GM21576 (cell line): ENCODE measurements at regions not wholly inside any gene's neighbourhood (a gene's known extent, or its start where the extent isn't known, plus 50 kb on each side); places are given as distances from the start of the nearest gene placed in this dataset.

Experiments
- ATAC-seq: cut with Tn5 transposase; IDR thresholded peaks from one replicate; pipeline ENCODE4 v1.9.1; 2021; ENCODE audit warnings: mild to moderate bottlenecking, moderate library complexity; ENCODE audit not compliant: unreplicated experiment

DNA sequence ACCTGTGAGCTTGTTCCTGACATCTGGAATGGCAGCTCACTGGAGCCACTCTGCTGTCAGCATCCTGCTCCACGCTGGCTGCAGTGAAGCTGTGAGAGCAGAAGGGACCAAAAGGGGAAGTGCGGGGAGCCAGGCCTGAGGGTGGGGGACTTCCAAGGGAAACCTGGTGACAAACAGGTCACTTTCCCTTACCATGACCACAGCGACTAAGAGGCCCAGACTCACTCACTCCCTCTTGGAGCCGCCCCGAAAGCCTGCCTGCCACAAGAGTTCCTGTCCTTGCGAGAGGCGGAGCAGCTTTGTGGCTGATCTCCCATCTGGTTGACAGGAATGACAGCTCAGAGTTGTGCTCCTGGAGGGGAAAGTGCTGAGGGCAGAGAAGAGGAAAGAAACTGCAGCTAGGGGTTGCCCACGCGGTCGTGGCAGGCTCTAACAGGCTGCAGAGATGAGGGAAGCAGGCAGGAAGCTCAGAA lies 183.8 kb upstream of the NTM start:
- peak; percentile 90 for ATAC-seq

DNA sequence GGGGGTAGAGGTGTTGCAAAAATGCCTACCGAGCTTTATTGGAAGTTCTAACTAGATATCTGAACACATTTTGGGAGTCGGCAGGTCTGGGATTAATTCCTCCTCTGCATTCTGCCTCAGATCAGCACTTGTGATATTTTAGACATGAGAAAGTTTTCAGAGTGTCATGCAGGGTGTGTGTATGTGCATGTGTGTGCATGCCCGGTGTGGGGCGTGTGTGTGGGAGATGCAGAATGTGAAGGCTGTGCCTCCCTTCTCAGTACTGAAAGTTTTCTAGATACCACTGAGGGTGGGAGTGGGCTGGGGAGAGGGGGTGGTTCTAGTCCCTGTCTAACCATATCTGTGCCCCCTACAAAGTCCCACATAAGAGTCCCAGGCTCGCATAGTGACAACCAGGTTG lies 180.0 kb upstream of the NTM start:
- ATAC-seq, result no peak

DNA sequence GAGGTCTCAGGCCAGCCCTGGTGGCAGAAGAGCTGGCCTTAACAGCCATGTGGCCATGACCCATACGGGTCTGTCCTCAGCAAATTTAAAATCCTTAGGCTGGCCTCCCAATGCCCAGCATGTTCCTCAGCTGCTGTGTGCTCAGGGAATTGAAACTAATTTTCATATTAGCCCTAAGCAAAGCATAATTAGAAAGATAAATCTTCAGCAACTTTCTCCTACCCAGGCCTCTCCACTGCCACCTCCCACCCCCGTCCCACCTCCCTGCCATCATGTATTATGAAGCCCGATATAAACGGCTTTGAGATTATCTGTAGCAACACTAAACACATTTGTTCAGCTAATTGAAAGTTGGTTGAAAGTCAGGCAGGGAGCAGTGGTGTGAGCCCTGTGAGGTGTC lies 178.8 kb upstream of the NTM start:
- no peak for ATAC-seq

DNA sequence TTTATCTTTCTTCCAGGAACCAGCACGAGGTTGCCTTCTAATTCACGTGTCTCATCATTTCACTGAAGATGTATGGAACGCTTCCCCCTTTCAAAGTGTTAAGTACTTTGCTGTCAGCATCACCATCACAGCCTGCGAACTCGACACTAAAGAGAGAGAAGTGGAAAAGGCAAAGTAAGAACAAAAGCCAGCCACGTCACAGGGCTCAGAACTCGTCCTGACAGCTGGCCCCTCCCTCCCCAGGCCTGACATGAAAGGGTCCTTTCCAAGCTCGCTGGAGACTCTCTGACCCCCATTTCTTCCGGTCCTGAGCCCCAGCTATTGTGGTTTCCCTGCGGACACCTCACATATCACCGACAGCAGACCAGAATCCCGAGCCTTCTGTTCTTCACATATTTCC lies 177.8 kb upstream of the NTM start:
- ATAC-seq, result no peak

DNA sequence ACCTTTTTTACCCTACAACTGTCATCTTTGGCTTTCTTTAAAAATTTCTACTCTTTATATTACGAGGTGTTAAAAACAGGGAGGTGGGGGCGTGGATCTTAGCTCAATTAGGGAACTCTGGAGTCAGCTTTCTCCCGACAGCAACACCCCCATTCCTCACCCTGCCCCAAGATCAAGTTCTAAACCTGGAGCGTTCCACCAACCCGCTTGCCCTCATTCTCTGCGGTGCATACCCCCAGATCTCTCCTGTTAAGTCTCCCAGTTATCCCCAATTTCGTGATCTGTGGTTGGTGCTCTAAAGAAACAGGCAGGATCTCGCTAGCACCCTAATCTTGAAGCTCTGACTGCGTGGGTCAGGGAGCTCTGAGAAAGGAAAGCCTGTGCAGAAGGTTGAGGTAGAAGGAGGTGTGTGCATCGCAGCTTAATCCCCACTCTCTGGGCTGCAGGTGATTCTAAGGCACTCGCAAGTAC lies 177.3 kb upstream of the NTM start:
- ATAC-seq, result no peak

DNA sequence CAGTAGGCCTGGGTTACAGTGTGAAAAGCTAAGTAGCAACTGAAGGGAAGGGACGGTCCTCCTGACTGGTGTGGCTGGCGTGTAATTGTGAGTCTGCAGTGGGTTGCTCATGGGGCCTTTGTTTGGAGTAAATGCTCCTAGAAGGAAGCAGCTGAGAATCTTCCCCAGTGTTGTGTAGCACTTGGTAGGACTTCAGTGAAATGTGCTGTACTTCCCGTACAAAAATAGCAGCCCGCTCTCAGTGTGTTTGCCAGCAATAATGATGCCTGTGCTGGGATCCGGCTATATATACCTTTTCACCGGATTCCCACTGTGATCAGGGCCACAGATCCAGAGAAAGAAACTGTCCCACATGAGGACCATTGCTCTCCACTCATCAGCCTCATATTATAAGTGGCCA lies 175.7 kb upstream of the NTM start:
- ATAC-seq, result no peak

DNA sequence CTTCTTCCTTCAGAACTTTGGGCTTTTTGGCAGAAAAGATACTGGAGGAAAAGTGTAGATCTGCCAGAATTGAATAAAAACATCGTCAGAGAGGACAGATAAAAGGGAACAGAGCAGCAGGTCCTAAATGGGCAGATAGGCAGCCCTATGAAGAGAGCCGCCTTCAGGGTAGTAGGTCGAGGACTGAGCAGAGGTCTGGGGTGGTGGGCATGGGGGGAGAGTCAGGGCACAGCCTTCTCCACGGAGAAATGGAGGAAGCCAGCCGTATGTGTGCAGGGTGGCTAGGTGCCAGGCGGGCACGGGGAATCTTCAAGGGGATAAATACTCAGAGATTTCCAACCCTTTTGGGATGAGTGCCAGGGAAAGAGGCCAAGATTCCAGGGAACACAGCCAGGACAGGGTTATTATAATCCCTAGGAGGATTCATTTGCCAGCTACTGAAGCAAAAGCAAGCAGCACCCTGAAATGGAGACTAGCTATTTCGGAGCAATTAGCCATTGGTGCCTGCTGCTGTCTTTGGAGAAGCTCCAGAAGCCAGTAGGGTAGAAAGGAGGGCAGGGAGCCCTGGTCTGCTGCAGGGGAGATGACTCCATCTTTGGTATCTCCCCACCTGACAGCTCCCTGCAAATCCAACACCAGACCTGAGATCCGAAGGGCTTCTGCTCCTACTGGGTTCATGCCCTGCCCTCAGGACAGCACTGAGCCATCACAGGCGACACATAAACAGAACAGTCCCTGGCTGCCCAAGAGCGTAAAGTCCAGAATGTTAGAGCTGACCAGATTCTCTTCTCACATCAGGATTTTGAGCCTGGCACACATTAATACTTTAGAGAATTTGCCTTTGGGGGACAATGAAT lies 174.5 kb upstream of the NTM start:
- ATAC-seq, result no peak

DNA sequence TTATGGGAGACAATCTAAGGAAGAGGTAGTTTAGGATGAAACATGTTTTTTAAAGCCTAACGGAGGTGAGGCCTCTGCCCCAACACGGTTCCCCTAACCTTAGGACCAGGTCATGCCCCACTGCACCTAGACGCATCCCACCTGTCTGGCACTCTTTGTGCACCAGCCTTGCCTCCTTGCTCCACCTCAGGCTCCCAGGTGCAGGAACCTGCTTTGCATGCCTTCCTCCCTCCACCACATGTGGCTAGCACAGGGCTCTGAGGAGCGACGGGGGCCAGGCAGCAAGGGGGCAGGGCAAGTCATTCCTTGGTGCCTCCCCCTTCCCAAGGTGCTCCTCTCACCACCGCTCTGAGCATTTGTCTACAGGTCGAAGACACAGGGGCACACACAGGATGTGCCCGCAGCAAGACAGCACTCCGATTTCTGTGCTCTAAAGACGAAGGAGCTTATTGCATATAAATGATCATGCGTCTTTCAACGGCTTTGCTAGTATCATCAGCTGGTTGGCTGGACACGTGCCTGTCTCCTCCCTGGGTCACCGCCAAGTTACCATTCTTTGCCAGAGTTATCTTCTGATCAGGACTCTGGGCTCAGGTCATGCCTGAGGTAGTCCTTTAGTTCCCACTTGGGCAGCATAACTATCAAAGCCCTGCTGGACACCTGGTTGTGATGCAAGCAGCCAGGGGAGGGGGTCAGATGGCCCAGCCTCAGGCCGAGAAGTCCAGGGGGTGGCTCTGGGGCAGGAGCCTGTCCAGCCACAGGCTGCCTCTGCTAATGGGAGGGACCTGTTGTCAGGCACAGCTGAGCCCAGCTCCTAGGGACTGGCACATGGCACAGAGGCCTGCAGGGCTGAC lies 172.0 kb upstream of the NTM start:
- no peak for ATAC-seq

DNA sequence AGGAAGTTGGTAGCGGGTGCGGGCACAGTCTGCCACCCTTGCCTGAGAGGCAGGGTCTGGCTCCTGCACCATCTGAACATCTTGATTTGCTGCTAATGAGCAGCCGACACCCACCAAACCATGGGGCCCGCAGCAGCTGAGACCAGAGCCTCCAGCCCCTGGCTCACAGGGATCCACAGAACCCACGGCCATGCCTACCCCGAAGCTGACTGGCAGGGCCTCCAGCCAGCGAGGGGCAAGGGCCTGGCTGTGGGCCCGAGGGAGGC lies 171.5 kb upstream of the NTM start:
- no peak for ATAC-seq

DNA sequence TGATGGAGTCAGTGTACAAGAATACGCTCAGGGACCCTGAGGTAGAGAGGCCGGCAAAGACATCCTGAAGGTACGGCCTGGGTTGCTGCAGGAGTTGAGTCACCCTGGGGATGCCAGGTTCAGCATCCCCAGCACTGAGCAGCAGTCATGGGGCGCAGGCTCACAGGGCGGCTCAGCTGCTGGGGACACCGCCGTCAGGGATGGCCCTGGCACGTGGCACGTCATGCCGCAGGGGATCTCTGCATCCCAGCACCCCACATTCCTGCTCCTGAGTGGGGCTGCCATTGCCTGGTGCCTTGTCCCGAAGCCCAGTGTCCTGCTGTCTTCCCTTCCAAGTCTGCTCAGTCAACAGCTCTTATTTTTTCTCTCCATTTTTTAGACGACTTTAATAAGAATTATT lies 168.7 kb upstream of the NTM start:
- ATAC-seq, result no peak

DNA sequence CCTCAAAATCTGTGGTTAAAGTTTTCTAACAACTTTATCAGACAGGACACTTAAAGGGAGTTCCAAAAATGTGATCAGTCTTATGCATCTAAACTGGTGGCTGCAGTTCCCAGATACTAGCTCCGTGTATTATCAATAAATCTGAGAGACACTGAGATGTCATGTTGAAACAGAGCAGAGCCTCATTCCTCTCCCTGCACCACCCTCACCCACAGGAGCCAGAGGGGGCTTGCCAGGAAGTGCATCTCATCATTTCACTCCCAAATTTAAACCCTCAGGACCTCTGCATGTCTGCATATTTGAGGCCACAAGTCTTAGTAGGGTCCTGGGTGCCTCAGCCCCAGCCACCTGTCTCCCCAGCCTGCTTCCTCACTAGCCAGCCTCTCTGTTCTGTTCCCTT lies 167.4 kb upstream of the NTM start:
- ATAC-seq, result no peak

DNA sequence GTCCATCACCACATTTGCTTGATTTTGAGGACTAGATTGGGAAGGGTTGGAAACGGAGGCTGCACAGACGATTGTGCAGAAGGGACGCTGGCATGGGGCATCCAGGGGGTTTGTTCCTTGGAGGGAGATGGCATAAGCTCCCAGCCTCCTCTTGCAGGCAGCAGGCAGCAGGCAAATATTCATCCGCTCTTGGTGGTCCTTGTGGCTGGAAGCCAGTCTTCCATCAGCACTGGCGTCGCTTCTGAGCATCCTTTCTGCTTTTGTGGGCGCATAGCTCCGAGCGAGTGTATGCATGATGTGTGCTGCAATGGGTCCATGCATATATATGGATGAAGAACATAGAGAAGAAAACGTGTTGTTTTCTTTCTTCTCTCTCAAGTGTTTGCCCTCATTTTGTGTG lies 166.1 kb upstream of the NTM start:
- ATAC-seq, result no peak

DNA sequence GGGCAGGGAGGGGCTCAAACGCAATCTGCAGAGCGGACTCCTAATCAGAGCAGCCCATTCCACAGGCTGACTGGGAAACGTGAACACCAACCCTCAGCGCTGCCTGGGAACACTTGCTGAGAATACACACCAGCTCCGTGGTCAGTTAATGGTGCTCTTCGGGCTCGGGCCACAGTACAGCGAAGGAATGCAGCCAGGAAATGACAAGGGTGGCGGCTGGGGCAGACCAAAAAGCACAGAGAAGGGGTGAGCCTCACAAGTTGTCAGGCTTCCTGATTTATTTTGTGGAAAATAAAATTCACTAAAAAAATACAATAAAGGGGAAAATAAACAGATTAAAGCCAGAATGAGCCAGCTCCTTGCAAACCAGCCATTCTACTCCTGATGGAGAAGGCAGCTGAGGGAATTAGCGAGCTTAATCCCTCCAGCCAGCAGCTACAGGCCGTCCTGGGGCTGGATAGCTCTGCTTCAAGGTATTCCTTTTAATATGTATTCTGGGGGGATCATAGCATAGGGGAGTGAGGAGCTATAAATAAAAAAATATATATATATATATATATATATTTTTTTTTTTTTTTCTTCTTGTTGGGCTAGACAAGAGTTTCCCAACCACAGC lies 165.5 kb upstream of the NTM start:
- ATAC-seq, result no peak

DNA sequence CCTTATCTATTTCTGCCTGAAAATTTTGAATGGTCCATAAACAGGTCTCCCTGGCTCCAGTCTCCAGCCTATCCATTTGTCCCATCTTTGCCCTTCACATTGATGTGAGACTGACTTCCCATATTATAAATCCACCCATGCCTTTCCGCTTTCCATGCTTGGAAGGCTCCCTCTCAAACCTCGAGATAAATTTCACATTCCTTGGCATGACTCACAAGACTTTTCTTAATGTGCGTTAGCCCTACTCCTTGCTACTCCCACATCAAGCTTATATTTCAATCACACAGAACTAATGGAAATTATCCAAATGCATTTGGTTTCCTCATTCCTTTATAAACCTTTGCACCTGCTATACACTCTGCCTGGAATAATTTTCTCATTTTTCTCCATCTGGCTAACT lies 163.7 kb upstream of the NTM start:
- ATAC-seq, result no peak

DNA sequence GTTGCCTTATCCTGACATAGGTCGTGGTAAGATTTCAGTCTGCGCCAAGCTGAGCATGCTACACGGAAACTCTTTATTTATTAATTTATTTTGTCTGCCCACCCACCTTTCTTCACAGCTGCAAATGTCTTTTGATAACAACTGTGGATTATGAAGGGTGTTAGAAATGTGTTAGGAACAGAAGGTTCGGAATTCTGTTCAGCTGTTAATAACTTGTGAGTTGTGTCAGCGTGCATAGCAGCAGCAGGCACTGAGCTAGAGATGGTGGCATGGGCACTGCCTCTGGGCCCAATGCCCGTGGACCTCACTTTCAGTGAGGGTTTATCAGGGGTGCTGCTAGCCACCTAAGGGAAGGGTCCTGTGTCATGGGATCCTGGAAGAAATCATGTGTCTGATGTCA lies 162.5 kb upstream of the NTM start:
- ATAC-seq, result no peak

DNA sequence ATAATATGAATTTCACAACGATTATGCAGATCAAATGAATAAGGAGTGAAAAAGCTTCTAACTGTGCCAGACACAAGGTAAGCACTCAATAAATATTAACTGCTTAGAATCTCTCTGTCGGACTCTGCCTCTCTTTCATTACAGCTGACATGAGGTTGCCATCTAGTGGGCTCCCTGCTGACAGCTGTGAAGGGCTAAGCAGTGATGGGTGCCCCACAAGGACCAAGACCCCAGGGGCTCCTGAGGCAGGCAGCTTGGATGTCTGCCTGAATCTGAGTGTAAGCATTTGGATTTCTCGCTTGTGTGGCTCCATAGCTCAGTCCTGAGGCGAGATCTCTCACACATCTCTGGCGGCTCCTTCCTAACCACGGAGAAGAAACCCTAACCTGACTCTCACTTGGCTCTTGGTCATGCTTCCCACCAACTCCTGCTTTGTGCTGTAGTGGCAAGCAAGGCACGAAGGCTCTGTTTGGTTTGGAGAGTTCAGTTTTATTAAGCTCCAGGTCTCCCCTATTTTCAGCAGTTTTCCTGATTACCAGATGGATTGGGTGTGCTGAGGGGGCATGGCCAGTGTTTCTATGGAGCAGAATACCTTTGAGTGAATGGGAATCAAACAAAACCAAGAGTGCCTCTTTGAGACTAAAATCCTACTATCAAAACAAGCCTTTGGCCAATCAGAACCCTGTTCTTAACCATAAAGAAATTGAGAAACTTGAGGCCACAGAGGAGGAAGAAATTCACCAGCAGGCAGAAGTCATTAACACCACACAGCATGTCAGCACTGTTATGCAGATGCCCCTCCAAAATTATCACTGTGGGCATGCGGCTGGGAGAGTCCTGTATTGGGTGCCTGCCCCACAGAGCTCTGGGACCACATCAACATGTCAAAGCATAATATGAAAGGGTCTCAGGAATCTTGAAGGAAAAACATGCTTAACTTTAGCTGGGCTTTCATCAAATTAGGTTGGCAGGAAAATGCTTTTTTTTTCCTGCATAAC lies 152.8 kb upstream of the NTM start:
- ATAC-seq, result no peak

DNA sequence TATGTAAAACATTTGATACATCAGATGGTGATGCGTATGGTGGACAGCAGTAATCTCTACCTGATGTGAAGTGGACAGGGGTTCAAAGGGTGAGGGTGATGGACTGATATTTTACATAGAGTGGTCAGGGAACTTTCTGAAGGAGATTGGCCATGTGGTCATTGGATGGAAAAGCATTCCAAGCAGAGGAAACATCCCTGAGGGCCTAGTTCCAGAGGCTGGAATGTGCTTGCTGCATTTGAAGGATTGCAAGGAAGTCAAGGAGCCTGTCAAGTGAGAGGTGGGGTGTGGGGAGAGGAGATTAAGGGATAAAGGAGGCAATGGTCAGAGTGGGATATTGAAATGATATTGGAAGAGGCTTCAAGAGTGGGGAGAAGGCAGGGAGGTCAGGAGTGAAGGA lies 151.9 kb upstream of the NTM start:
- no peak for ATAC-seq

DNA sequence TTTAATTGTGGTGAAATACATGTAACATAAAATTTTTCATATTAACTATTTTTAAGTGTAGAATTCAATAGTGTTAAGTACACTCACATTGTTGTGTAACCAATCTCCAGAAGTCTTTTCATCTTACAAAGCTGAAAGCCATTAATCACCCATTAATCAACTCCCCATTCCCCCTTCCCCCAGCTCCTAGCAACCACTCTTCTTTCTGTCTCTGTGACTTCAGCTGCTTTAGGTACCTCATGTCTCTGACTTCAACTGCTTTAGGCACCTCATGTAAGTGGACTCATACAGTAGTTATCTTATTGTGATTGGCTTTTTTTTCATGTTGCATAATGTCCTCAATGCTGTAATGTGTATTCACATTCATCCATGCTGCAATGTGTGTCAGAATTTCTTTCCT lies 150.8 kb upstream of the NTM start:
- no peak for ATAC-seq

DNA sequence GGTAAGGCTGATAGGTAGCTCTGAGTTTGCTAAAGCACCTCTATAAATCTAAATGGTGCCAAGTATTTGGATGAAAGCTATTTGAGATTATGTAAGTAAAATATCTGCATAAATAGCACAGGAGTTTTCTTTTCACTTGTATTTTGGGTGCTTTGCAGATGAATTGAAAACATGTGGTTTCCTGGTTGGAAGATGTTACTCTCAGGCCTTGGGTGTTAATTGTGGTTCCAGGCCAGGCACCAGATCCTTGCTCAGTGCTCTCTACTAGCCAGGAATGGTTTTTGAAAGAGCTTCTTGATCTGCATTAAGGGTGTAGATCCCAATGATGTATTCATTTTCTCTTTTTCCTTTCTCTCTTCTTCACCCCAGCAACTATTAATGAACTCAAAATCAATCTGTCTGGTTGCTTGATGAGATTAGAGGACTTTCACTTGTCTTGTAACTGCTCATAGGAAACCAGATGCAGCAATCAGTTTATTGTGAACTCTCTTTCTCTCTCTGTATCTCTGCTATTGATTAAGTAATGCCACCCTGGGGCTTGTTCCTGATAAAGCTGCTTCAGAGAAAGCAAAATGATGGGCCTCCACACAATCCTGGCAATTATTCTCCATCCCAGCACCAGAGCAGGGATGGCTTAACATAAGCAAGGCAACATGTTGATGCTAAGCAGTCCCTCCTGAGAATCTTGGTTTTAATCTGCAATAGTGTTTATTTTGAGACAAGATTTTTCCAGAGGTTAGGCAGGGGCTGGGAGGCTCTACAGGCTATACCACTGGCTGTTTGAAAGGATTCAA lies 147.0 kb upstream of the NTM start:
- ATAC-seq, result no peak

DNA sequence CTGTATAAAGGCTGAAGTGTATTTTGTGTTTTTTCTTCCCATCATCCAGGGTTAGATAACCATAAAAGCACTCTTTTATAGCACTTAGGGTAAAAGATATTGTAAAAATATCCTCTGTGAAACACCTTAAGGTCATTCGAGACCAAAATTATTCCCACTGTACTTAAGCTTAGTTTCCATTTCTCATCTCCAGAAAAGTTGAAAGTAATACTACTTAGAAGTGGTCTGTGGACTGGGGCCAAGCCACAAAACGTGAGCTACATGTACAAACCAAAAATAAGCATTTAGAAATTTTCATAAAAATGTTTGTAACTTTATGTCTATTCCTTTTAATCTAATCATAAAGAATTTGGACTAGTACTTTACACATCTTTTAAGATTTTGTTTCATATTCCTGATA lies 142.0 kb upstream of the NTM start:
- ATAC-seq, result no peak
